Stimulated activated CD8-positive, alpha-beta memory T cell treated with anti-CD3 and anti-CD28 coated beads, Interleukin-4, amount 100 ng/mL, for 4 hours (primary cell): ENCODE measurements at regions not wholly inside any gene's neighbourhood (a gene's known extent, or its start where the extent isn't known, plus 50 kb on each side); places are given as distances from the start of the nearest gene placed in this dataset.

Experiments
- DNase-seq, 2 donors: peaks; one replicate each; pipeline ENCODE4 v3.0.0-alpha.2; 2020; ENCODE audit warnings: low read depth in 2 of 2, low spot score in 1 of 2

- DNase-seq, result no peak
Observed at GRCh38 chr7:15938115-15938514, 251.6 kb upstream of the MEOX2 start.

GRCh38 chr7:15937571-15937970, 251.1 kb upstream of the MEOX2 start:
- no peak for DNase-seq

- no peak for DNase-seq
Observed at GRCh38 chr7:15936991-15937390, 250.5 kb upstream of the MEOX2 start.

- DNase-seq, result no peak
Observed at GRCh38 chr7:15932318-15932717, 245.8 kb upstream of the MEOX2 start.

GRCh38 chr7:15929411-15929810, 242.9 kb upstream of the MEOX2 start:
- no peak for DNase-seq

- DNase-seq, result no peak
Observed at GRCh38 chr7:15925608-15926007, 239.1 kb upstream of the MEOX2 start.

- DNase-seq, result no peak
Observed at GRCh38 chr7:15924910-15925309, 238.4 kb upstream of the MEOX2 start.

- DNase-seq, result no peak
Observed at GRCh38 chr7:15922002-15922401, 235.5 kb upstream of the MEOX2 start.

GRCh38 chr7:15921576-15921975, 235.1 kb upstream of the MEOX2 start:
- no peak for DNase-seq

- DNase-seq, result no peak
Observed at GRCh38 chr7:15920953-15921352, 234.5 kb upstream of the MEOX2 start.

GRCh38 chr7:15916681-15917380, 230.3 kb upstream of the MEOX2 start:
- DNase-seq, result no peak

GRCh38 chr7:15915686-15916293, 229.3 kb upstream of the MEOX2 start:
- no peak for DNase-seq

GRCh38 chr7:15914611-15915010, 228.1 kb upstream of the MEOX2 start:
- DNase-seq, result no peak

- DNase-seq, result no peak
Observed at GRCh38 chr7:15906436-15906835, 220.0 kb upstream of the MEOX2 start.

GRCh38 chr7:15905251-15906040, 219.0 kb upstream of the MEOX2 start:
- DNase-seq, result no peak

GRCh38 chr7:15891151-15891881, 204.8 kb upstream of the MEOX2 start:
- no peak for DNase-seq

GRCh38 chr7:15889507-15889906, 203.0 kb upstream of the MEOX2 start:
- no peak for DNase-seq

GRCh38 chr7:15888090-15888489, 201.6 kb upstream of the MEOX2 start:
- DNase-seq, result no peak

- no peak for DNase-seq
Observed at GRCh38 chr7:15886626-15887025, 200.1 kb upstream of the MEOX2 start.

GRCh38 chr7:15885678-15886077, 199.2 kb upstream of the MEOX2 start:
- DNase-seq, result no peak

GRCh38 chr7:15874774-15875173, 188.3 kb upstream of the MEOX2 start:
- DNase-seq, result no peak

- no peak for DNase-seq
Observed at GRCh38 chr7:15870347-15870746, 183.9 kb upstream of the MEOX2 start.
